ENCODE measurements at regions not wholly inside any gene's neighbourhood (a gene's known extent, or its start where the extent isn't known, plus 50 kb on each side); places are given as distances from the start of the nearest gene placed in this dataset.

GRCh38 chr10:85259908-85260307, 931.5 kb downstream of the CCSER2 start:
- DNase-seq: no peak
- Histone ChIP-seq H3K36me3 (ENCODE audit: control insufficient read depth, insufficient read depth, low read length) (no peaks in the 10 kb centered on the region), H3K4me3 (ENCODE audit: low read depth, low read length) (no peak overlapping the region), H3K4me1 (no peaks in the 10 kb centered on the region; the same call in 1 of the 2 replicates), H3K9me3 (no peaks in the 10 kb centered on the region), H3K27me3 (replicated peaks; ENCODE audit: control insufficient read depth, insufficient read depth, low read length) (no peaks in the 10 kb centered on the region)
- ChIA-PET POLR2A (no interaction called here), CTCF (no interaction called here)
- Mint-ChIP-seq H3K9me3 (ENCODE audit: unreplicated experiment) (no peaks in the 10 kb centered on the region), H3K36me3 (ENCODE audit: insufficient read depth, unreplicated experiment) (no peaks in the 10 kb centered on the region), H3K4me3 (ENCODE audit: unreplicated experiment) (no peak overlapping the region), H3K4me1 (ENCODE audit: low read depth, unreplicated experiment) (no peaks in the 10 kb centered on the region), H3K27ac (ENCODE audit: unreplicated experiment) (no peak overlapping the region), H3K27me3 (ENCODE audit: insufficient read depth, unreplicated experiment) (peaks cover 3% of the 10 kb centered on the region)
- intact Hi-C loops (cut with micrococcal nuclease; ENCODE audit: unreplicated experiment): no loop called here
- no peak for TF ChIP-seq CTCF (IDR thresholded peaks at IDR 0.05; ENCODE audit: insufficient read depth in 1 of 2, low read depth in 1 of 2, low read length in 1 of 2, severe bottlenecking in 1 of 2, unreplicated experiment in 1 of 2)
- no TSS peak for BruUV-seq (replicated peaks)

GRCh38 chr10:85262992-85263391, 934.6 kb downstream of the CCSER2 start:
- H3K4me3 Mint-ChIP-seq (ENCODE audit: unreplicated experiment): no peak overlapping the region
- Histone ChIP-seq H3K4me3 (ENCODE audit: low read depth, low read length) (no peak overlapping the region), H3K4me1 (no peaks in the 10 kb centered on the region; the same call in 1 of the 2 replicates), H3K9me3 (no peaks in the 10 kb centered on the region), H3K36me3 (ENCODE audit: control insufficient read depth, insufficient read depth, low read length) (no peaks in the 10 kb centered on the region), H3K27me3 (replicated peaks; ENCODE audit: control insufficient read depth, insufficient read depth, low read length) (no peaks in the 10 kb centered on the region)
- intact Hi-C loops (cut with micrococcal nuclease; ENCODE audit: unreplicated experiment): no loop called here
- POLR2A ChIA-PET: no interaction called here
- H3K27ac Mint-ChIP-seq (ENCODE audit: unreplicated experiment): no peak overlapping the region
- CTCF ChIA-PET: no interaction called here
- no peaks in the 10 kb centered on the region for H3K27me3 Mint-ChIP-seq (ENCODE audit: insufficient read depth, unreplicated experiment)
- no peak for TF ChIP-seq CTCF (IDR thresholded peaks at IDR 0.05; ENCODE audit: insufficient read depth in 1 of 2, low read depth in 1 of 2, low read length in 1 of 2, severe bottlenecking in 1 of 2, unreplicated experiment in 1 of 2)
- DNase-seq: no peak
- H3K36me3 Mint-ChIP-seq (ENCODE audit: insufficient read depth, unreplicated experiment): no peaks in the 10 kb centered on the region
- BruUV-seq (replicated peaks): no TSS peak
- H3K9me3 Mint-ChIP-seq (ENCODE audit: unreplicated experiment): no peaks in the 10 kb centered on the region
- no peaks in the 10 kb centered on the region for H3K4me1 Mint-ChIP-seq (ENCODE audit: low read depth, unreplicated experiment)

GRCh38 chr10:85265121-85265520, 936.7 kb downstream of the CCSER2 start:
- no peaks in the 10 kb centered on the region for H3K27me3 Mint-ChIP-seq (ENCODE audit: insufficient read depth, unreplicated experiment)
- POLR2A ChIA-PET: no interaction called here

More at GRCh38 chr10:85265121-85265520, 936.7 kb downstream of the CCSER2 start:
- Mint-ChIP-seq H3K4me3 (ENCODE audit: unreplicated experiment) (no peak overlapping the region), H3K36me3 (ENCODE audit: insufficient read depth, unreplicated experiment) (no peaks in the 10 kb centered on the region), H3K9me3 (ENCODE audit: unreplicated experiment) (peaks cover 9% of the 10 kb centered on the region), H3K4me1 (ENCODE audit: low read depth, unreplicated experiment) (no peaks in the 10 kb centered on the region), H3K27ac (ENCODE audit: unreplicated experiment) (no peak overlapping the region)
- Histone ChIP-seq H3K4me1 (no peaks in the 10 kb centered on the region; the same call in 1 of the 2 replicates), H3K36me3 (ENCODE audit: control insufficient read depth, insufficient read depth, low read length) (no peaks in the 10 kb centered on the region), H3K9me3 (no peaks in the 10 kb centered on the region), H3K27me3 (replicated peaks; ENCODE audit: control insufficient read depth, insufficient read depth, low read length) (no peaks in the 10 kb centered on the region), H3K4me3 (ENCODE audit: low read depth, low read length) (no peak overlapping the region)
- CTCF ChIA-PET: interaction anchor here (0.6 kb wide), 1 partner anchor 1182 kb away, joined by 6 read pairs; no protein-coding TSS in a partner anchor
- BruUV-seq (replicated peaks): no TSS peak
- TF ChIP-seq CTCF (IDR thresholded peaks at IDR 0.05; ENCODE audit: insufficient read depth in 1 of 2, low read depth in 1 of 2, low read length in 1 of 2, severe bottlenecking in 1 of 2, unreplicated experiment in 1 of 2): no peak
- no peak for DNase-seq
- intact Hi-C loops (cut with micrococcal nuclease; ENCODE audit: unreplicated experiment): no loop called here

Data from Caco-2 (cell line).